GM23248 (cell line): ENCODE measurements at regions not wholly inside any gene's neighbourhood (a gene's known extent, or its start where the extent isn't known, plus 50 kb on each side); places are given as distances from the start of the nearest gene placed in this dataset.

Source experiments
- EZH2 ChIP-seq: fragments of 200-600 bp; sonication (generic); IDR thresholded peaks from 2 replicates; pipeline ENCODE4 v1.6.1; 2018; ENCODE audit warnings: antibody characterized with exemption, mild to moderate bottlenecking; ENCODE audit not compliant: insufficient read depth, poor library complexity, severe bottlenecking
- EZH2phosphoT487 ChIP-seq: fragments of 200-600 bp; sonication (generic); IDR thresholded peaks from 2 replicates; pipeline ENCODE4 v1.6.1; 2018; ENCODE audit warnings: antibody characterized with exemption, moderate library complexity, mild to moderate bottlenecking, low read depth; ENCODE audit not compliant: insufficient read depth

GRCh38 chr5:61737301-61737963, 405.4 kb downstream of the ZSWIM6 start:
- no peak for TF ChIP-seq EZH2
- no peak for TF ChIP-seq EZH2phosphoT487
